Stimulated activated CD8-positive, alpha-beta memory T cell treated with anti-CD3 and anti-CD28 coated beads, Interleukin-4, amount 100 ng/mL, for 48 hours (primary cell): ENCODE measurements at regions not wholly inside any gene's neighbourhood (a gene's known extent, or its start where the extent isn't known, plus 50 kb on each side); places are given as distances from the start of the nearest gene placed in this dataset.
"Not testable (repeated sequence)": the region's sequence is repeated elsewhere in the genome, so short reads cannot be mapped to it uniquely, and the experiment has no call there.

ENCODE experiments used
- DNase-seq: peaks from one replicate; pipeline ENCODE4 v3.0.0-alpha.2; 2020

DNA sequence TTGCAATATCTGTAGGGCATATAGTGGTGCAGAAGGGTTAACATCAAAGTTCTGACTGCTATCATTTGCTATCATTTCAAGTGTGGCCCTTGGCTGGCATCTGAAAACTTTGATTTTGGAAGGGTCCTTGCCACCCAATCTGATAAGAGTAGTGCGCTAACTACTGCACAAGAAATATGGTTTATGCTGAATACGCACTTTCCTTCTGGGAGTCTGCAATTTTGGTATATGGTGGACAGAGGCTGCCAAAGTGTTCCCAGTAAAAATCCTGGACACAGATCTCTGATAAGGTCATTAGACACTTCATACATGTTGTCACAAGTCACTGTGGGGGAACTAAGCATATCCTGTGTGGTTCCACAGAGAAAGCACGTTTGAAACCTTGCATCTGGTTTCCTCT is 461.6 kb upstream of the CDH11 start:
- no peak for DNase-seq

DNA sequence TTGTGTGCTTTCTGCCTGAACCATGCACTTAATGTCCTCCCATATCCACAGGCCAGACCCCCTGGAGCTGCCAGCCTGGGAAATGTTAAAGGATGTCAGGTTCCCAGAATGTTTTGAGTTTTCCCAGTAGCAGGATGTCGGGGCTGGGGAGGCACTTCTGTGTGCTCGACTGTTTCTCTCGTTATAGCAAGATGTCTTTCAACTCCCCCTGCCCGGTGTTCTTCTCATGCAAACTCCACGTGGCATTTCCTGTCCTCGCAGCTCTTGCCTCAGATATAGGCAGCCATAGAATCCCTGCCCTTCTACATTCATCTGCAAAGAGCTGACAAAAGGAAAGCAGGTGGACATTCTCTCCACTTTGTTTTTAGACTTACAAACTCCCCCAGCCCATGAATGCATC is 457.2 kb upstream of the CDH11 start:
- no peak for DNase-seq

DNA sequence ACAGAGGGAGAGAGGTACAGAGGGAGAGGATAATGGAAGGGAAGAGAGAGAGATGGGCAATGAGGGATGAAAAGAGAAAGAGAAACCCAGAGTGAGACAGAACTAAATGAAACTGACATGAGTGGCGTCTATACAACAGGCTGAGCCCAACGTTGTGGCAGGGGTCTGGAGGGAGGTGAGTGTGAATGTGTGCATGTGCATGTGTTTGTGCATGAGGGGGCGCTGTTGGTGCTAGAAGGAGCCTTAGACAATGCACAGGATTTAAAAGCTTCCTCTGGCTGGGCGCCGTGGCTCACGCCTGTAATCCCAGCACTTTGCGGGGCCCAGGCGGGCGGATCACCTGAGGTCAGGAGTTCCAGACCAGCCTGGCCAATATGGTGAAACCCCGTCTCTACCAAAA is 454.8 kb upstream of the CDH11 start:
- DNase-seq, result no peak

DNA sequence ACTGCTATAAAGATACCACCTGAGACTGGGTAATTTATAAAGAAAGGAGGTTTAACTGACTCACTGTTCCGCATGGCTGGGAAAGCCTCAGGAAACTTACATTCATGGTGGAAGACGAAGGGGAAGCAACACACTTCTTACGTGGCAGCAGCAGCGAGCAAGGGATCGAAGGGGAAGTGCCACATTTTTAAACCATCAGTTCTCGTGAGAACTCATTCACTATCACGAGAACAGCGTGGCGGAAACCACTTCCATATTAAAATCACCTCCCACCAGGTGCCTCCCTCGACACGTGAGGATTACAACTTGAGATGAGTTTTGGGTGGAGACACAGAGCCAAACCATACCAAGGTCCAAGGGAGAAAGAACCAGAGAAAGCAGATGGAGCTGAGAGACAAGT is 454.3 kb upstream of the CDH11 start:
- DNase-seq, result no peak

- DNase-seq, result no peak
Observed at GRCh38 chr16:65574326-65574966, 452.6 kb upstream of the CDH11 start.

- no peak for DNase-seq
Observed at GRCh38 chr16:65572156-65572555, 450.3 kb upstream of the CDH11 start.

GRCh38 chr16:65570261-65570660 is 448.4 kb upstream of the CDH11 start:
- no peak for DNase-seq

GRCh38 chr16:65559846-65560245 is 438.0 kb upstream of the CDH11 start:
- DNase-seq, result no peak

- DNase-seq, result not testable (repeated sequence)
Observed at GRCh38 chr16:65549689-65550088, 427.8 kb upstream of the CDH11 start.

DNA sequence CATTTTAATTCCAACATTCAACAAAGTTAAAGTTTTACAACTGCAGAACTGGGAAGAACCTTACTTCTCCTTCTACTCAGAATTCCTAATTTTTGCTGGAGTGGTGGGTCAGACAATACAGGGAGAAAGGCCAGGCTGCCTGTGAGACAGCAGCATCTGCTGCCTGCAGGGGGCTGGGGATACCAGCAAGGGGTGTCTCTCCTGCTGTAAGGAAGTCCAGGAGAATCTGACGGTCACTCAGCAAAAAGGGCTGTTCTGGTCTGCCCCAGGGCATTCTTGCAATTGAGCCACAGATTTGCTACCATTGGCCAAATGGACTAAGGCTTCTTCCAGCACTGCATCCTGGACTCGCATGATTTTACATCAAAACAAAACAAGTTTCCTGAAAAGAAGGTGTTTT is 426.6 kb upstream of the CDH11 start:
- no peak for DNase-seq

- DNase-seq, result no peak
Observed at GRCh38 chr16:65547772-65548446, 426.0 kb upstream of the CDH11 start.

DNA sequence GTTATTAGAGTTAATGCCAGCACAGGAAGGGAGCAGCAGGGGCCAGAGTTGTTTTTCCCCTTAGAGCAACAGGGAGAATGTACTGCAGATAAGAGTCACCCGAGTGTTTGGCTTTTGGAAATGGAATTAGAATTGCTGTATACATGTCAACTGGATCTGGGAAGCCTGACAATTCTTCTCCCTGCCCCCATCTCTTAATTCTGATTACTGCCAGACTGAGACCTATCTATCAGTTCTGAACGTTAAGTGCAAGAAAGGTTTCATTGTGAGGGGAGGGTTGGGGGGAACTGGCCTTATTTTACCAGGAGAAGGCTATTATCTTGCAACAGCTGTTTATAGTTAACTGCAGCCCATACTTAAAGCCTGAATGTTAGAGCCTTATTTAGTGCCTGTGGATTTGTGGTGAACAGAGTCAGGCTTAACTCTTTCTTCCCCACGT is 424.5 kb upstream of the CDH11 start:
- DNase-seq, result no peak

- DNase-seq, result no peak
Observed at GRCh38 chr16:65545413-65545956, 423.6 kb upstream of the CDH11 start.

- no peak for DNase-seq
Observed at GRCh38 chr16:65543781-65544740, 422.2 kb upstream of the CDH11 start.

DNA sequence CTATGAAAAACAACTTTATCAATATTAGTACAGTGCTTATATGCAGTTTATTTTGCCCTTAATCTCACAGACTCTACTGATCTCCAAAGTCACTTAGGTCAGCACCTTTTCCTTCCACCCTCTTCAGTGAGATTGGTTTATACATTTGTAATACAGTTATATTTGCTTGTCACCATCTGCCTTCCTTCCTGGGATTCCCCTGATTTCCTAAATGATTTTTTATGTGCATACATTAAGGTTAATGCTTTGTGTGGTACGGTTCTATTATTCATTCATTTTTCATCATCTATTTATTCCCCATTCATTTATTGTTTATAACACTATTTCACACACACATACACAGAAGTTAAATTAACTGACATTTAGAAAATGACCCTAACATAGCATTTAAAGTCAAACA is 419.8 kb upstream of the CDH11 start:
- no peak for DNase-seq

- DNase-seq, result no peak
Observed at GRCh38 chr16:65540901-65541300, 419.0 kb upstream of the CDH11 start.

DNA sequence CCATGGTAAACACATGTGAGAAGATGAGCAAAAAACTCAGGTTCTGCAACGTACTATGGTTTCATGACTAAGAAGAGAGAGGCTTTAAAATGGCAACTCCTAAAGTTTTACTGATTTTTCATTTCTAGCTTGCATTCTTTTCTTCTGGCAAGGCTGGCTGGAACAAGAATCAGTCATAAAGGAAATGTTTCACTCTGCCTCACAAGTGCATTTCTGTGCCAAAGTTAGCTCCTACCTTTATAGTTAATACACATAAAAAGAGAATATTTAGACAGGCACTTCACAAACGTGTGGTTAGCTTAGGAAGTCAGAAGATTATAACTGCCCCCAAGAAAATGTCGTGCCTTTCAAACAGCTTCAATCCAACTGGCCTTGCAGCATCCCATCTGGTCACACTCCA is 417.1 kb upstream of the CDH11 start:
- DNase-seq, result no peak

- DNase-seq, result no peak
Observed at GRCh38 chr16:65537336-65537735, 415.5 kb upstream of the CDH11 start.

GRCh38 chr16:65534121-65534528 is 412.3 kb upstream of the CDH11 start:
- no peak for DNase-seq

- DNase-seq, result no peak
Observed at GRCh38 chr16:65532846-65533245, 411.0 kb upstream of the CDH11 start.

GRCh38 chr16:65532258-65532657 is 410.4 kb upstream of the CDH11 start:
- DNase-seq, result no peak

DNA sequence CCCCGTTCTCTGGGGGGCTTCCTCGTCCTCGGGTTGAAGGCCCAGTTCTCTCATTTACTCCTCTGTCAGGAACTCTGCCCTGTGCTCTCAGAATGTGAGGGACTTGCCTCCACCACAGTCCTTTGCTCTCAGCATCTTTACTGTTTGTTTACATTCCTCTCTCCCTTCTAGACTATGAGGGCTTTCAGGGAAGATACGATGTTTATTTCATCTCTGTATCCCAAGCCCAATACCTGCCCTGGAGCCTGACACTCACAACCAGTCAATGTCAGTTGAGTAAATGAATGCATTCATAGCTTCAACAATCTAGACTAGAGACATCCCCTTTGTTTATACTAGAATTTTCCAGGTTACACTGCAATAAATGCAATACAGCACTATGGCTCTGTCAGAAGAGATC is 409.6 kb upstream of the CDH11 start:
- no peak for DNase-seq

GRCh38 chr16:65525707-65526106 is 403.8 kb upstream of the CDH11 start:
- no peak for DNase-seq
